Spleen (tissue), 11 donors: ENCODE measurements at regions not wholly inside any gene's neighbourhood (a gene's known extent, or its start where the extent isn't known, plus 50 kb on each side); places are given as distances from the start of the nearest gene placed in this dataset.

Experiments
- DNase-seq: peaks from one replicate; pipeline ENCODE4 v3.0.0-alpha.2; 2020
- H3K27ac ChIP-seq, 8 donors: fragments of 200-600 bp; sonication (generic) in 7 of 8; 1 replicate in 4 of 8; 2 replicates in 4 of 8; pipeline versions ENCODE4 v1.5.0 to v1.8.0; 2016 to 2021; ENCODE audit warnings: inconsistent platforms in 4 of 8, mild to moderate bottlenecking in 4 of 8, moderate library complexity in 1 of 8
- H3K27me3 ChIP-seq, 7 donors: fragments of 200-600 bp; sonication (generic) in 6 of 7; replicated peaks in 1 of 7; 1 replicate in 4 of 7; 2 replicates in 3 of 7; pipeline versions ENCODE4 v1.5.0 to v1.8.0; 2016 to 2021; ENCODE audit warnings: inconsistent platforms in 3 of 7, mild to moderate bottlenecking in 1 of 7
- H3K36me3 ChIP-seq, 6 donors: fragments of 200-600 bp; sonication (generic) in 5 of 6; 1 replicate in 4 of 6; 2 replicates in 2 of 6; pipeline versions ENCODE4 v1.5.0 to v1.8.0; 2016 to 2021; ENCODE audit warnings: inconsistent platforms in 2 of 6
- H3K4me1 ChIP-seq, 6 donors: fragments of 200-600 bp; sonication (generic) in 5 of 6; 1 replicate in 3 of 6; 2 replicates in 3 of 6; pipeline versions ENCODE4 v1.5.0 to v1.8.0; 2016 to 2021; ENCODE audit warnings: inconsistent platforms in 3 of 6
- H3K4me3 ChIP-seq, 8 donors: fragments of 200-600 bp; sonication (generic) in 7 of 8; 1 replicate in 4 of 8; 2 replicates in 4 of 8; pipeline versions ENCODE4 v1.5.0 to v1.8.0; 2016 to 2021; ENCODE audit warnings: inconsistent platforms in 4 of 8, mild to moderate bottlenecking in 4 of 8, moderate library complexity in 2 of 8
- H3K9me3 ChIP-seq, 8 donors: fragments of 200-600 bp; sonication (generic) in 7 of 8; 1 replicate in 4 of 8; 2 replicates in 4 of 8; pipeline versions ENCODE4 v1.5.0 to v1.8.0; 2016 to 2021; ENCODE audit warnings: inconsistent platforms in 4 of 8
- POLR2A ChIP-seq, 3 donors: fragments of 450-650 bp; IDR thresholded peaks; one replicate each; pipeline ENCODE4 v1.5.1; 2017; ENCODE audit warnings: antibody characterized with exemption in 3 of 3, mild to moderate bottlenecking in 1 of 3
- POLR2AphosphoS5 ChIP-seq, 3 donors: sonication (generic); formaldehyde crosslinking; IDR thresholded peaks; one replicate each; pipeline ENCODE4 v1.5.1; 2017; ENCODE audit warnings: antibody characterized with exemption in 3 of 3
- WGBS, 5 donors: extraction: QIAGEN DNeasy Blood & Tissue Kit in 3 of 5; methylation state at CpG; one replicate each; pipeline versions ENCODE4 v1.1.5 to v1.1.7; 2013 to 2018; 5-methylcytosine and 5-hydroxymethylcytosine counted together
- intact Hi-C: fragments of 100-400 bp; cut with DNase I; formaldehyde crosslinking; loops from one replicate; pipeline ENCODE4 v1.15.0; 2023; ENCODE audit warnings: low total_unique reads
- TF ChIP-seq, protein P1 (sequence below), 11 experiments: fragments of 200-600 bp in 7 of 11; fragments of 450-650 bp in 4 of 11; sonication (generic) in 4 of 11; IDR thresholded peaks in 8 of 11; conservative IDR thresholded peaks in 3 of 11; 1 replicate in 7 of 11; 2 replicates in 4 of 11; pipeline versions ENCODE4 v1.4.0 to v1.8.0; 2016 to 2021; ENCODE audit warnings: antibody characterized with exemption in 11 of 11, inconsistent platforms in 4 of 11, mild to moderate bottlenecking in 1 of 11
- donor health status: healthy with polysubstance abuse.
- donor health status: DM: no; HTN: no; CAD: no; lungs with moderate emphysema.
- donor health status: DM: no; HTN: no; CAD: no.
- donor health status: Bipolar disorder and iron deficiency.
- donor health status: healthy.
- donor health status: DM: no; HTN: no; CAD: no.
- donor health status: DM: yes; HTN: yes; CAD: no.

DNA sequence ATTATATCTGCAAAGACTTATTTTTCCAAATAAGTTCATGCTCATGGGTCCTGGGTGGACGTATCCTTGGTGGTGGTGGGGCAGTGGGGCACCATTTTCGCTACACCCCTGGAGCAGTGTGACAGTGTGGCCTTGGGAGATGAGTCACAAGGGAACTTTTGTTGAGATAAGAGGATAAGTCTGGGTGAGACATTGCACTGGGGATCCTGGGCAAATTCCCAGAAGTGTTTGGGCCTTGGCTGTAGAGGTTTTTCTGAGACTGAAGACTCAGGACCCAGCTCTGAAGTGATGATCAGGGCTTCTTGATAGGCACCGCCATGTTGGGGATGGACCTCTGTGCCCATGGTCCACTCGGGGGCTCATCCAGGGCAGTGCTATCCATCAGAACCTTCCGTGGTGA is 149.4 kb downstream of the MACROH2A1 start:
- TF ChIP-seq POLR2A (IDR thresholded peaks at IDR 0.05) (no peak), POLR2AphosphoS5 (IDR thresholded peaks at IDR 0.05) (no peak)
- TF ChIP-seq, protein P1, sequence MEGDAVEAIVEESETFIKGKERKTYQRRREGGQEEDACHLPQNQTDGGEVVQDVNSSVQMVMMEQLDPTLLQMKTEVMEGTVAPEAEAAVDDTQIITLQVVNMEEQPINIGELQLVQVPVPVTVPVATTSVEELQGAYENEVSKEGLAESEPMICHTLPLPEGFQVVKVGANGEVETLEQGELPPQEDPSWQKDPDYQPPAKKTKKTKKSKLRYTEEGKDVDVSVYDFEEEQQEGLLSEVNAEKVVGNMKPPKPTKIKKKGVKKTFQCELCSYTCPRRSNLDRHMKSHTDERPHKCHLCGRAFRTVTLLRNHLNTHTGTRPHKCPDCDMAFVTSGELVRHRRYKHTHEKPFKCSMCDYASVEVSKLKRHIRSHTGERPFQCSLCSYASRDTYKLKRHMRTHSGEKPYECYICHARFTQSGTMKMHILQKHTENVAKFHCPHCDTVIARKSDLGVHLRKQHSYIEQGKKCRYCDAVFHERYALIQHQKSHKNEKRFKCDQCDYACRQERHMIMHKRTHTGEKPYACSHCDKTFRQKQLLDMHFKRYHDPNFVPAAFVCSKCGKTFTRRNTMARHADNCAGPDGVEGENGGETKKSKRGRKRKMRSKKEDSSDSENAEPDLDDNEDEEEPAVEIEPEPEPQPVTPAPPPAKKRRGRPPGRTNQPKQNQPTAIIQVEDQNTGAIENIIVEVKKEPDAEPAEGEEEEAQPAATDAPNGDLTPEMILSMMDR (IDR thresholded peaks at IDR 0.05 in 8 of 11, conservative IDR thresholded peaks at IDR 0.05 in 3 of 11) = no peak
- DNase-seq = peak; percentile 28

DNA sequence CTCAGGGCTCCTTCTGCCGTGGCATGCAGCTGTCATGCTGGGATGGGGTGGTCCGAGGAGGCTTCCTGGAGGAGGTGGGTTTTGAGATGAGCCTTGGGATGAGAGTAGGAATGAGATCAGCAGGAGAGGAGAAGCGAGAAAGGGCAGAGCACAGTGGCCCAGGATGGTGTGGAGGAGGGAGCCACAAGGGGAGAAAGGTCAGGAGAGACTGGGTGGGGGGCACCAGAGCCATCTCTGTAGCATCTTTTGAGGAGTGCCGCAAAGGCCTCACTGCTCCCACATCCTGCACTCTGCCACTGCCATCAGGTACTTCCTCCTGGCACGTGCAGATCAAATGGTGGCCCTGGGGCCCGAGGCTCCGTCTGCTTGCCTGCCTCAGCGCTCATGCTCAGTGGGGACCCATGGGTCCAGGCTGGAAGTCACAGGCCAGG is 150.2 kb downstream of the MACROH2A1 start:
- no peaks in the 10 kb centered on the region for H3K9me3 ChIP-seq
- no peak overlapping the region for H3K4me3 ChIP-seq
- H3K27ac ChIP-seq = no peak overlapping the region
- H3K27me3 ChIP-seq = no peaks in the 10 kb centered on the region
- TF ChIP-seq POLR2A (IDR thresholded peaks at IDR 0.05) (no peak), POLR2AphosphoS5 (IDR thresholded peaks at IDR 0.05) (no peak)
- TF ChIP-seq, protein P1 (IDR thresholded peaks at IDR 0.05 in 8 of 11, conservative IDR thresholded peaks at IDR 0.05 in 3 of 11) = no peak
- intact Hi-C loops = no loop called here
- 64 to 81% (median 76%) methylated on average over 8 of the region's 8 CpGs for WGBS, 5 donors
- peak; percentile 53 for DNase-seq
- peaks cover 0 to 7% (median 0%) of the 10 kb centered on the region in 6 donors for H3K4me1 ChIP-seq
- H3K36me3 ChIP-seq = no peaks in the 10 kb centered on the region

More for the DNA sequence above, 149.4 kb downstream of the MACROH2A1 start:
- H3K9me3 ChIP-seq = no peaks in the 10 kb centered on the region
- intact Hi-C loops = no loop called here
- H3K27ac ChIP-seq = no peak overlapping the region
- WGBS, 5 donors = 81 to 91% (median 85%) methylated on average over 5 of the region's 5 CpGs
- no peaks in the 10 kb centered on the region for H3K27me3 ChIP-seq
- H3K36me3 ChIP-seq = no peaks in the 10 kb centered on the region
- no peak overlapping the region for H3K4me3 ChIP-seq
- H3K4me1 ChIP-seq = peaks cover 0 to 7% (median 0%) of the 10 kb centered on the region in 6 donors

DNA sequence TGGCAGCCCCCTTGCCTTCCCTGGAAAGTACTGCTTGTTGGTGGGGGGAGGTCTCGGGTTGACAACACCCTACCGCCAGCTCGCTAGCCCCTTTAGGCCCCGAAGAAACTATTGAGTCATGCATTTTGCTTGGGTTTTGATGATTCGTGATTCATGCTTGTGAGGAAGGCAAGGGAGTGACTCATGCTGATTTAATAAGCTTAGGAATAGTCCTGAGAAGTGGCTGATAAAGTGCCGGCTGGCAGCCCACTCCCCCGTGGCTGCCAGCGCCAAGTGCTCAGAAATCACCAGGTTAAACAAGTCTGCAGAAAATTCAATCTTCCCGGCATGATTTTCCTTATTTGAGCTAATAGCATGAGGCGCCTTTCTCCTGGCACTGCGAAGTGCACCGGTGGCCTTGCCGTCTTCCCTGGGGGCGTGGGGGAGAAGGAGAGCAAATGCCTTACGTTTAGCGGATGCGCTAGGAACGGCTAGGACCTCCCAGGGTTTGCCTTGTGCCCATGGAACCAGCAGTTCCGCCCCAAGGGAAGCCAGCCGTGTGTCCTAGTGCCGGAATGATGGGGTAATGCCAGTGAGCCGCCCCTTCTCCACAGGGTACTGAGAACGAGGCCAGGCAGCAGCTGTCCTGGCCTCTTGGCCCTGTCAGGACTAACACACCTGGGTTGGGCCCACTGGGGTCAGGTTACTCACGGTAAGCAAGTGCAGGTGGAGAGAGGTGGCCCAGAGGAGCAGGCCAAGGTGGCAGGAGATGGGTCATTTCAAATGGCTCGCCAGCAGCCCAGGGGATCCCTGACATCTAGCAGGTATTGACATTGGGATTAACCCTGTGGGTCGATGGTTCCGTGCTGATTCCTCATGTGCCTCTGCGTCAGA is 151.9 kb downstream of the MACROH2A1 start:
- no peak overlapping the region for H3K27ac ChIP-seq
- H3K36me3 ChIP-seq = no peaks in the 10 kb centered on the region
- H3K9me3 ChIP-seq = no peaks in the 10 kb centered on the region
- DNase-seq = peak; percentile 48
- no peaks in the 10 kb centered on the region for H3K27me3 ChIP-seq
- 65 to 86% (median 80%) methylated on average over 27 to 28 of the region's 28 CpGs for WGBS, 5 donors
- no peak overlapping the region for H3K4me3 ChIP-seq
- intact Hi-C loops = no loop called here
- no peak for TF ChIP-seq POLR2AphosphoS5 (IDR thresholded peaks at IDR 0.05)
- TF ChIP-seq, protein P1 (IDR thresholded peaks at IDR 0.05 in 8 of 11, conservative IDR thresholded peaks at IDR 0.05 in 3 of 11) = no peak
- no peak for TF ChIP-seq POLR2A (IDR thresholded peaks at IDR 0.05)
- H3K4me1 ChIP-seq = peaks cover 0 to 11% (median 0%) of the 10 kb centered on the region in 6 donors

DNA sequence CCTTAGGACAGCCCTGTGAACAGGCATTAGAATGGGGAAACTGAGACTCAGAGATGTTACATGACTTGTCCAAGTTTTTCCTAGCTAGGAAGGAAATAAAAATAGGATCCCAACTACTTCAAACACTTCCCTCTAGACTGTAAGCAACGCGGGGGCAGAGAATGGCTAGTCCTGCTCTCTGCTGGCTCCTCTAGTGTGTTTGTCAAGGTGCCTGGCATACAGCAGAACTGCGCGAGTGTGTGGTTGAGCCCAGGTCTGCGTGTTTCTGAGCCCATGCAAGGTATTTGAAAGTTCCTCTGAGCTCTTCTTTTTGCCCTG is 152.5 kb downstream of the MACROH2A1 start:
- 74 to 89% (median 83%) methylated on average over 5 of the region's 5 CpGs for WGBS, 5 donors
- peaks cover 0 to 17% (median 0%) of the 10 kb centered on the region in 6 donors for H3K4me1 ChIP-seq

More for the DNA sequence above, 152.5 kb downstream of the MACROH2A1 start:
- TF ChIP-seq, protein P1 (IDR thresholded peaks at IDR 0.05 in 8 of 11, conservative IDR thresholded peaks at IDR 0.05 in 3 of 11) = no peak
- no peak for TF ChIP-seq POLR2A (IDR thresholded peaks at IDR 0.05)
- no peak for TF ChIP-seq POLR2AphosphoS5 (IDR thresholded peaks at IDR 0.05)
- intact Hi-C loops = no loop called here
- DNase-seq = peak; percentile 34
- Histone ChIP-seq H3K27ac (no peak overlapping the region), H3K9me3 (no peaks in the 10 kb centered on the region), H3K4me3 (no peak overlapping the region), H3K36me3 (no peaks in the 10 kb centered on the region), H3K27me3 (no peaks in the 10 kb centered on the region)
